ENCODE measurements at regions not wholly inside any gene's neighbourhood (a gene's known extent, or its start where the extent isn't known, plus 50 kb on each side); places are given as distances from the start of the nearest gene placed in this dataset.

- TF ChIP-seq CTCF (IDR thresholded peaks at IDR 0.05; ENCODE audit: insufficient read depth, missing control alignments) = no peak
- no peak for DNase-seq (ENCODE audit: insufficient read length, low spot score)
- no peak for FAIRE-seq
Measured at GRCh38 chr2:123532126-123532525, 493.0 kb upstream of the CNTNAP5 start.

- no peak for TF ChIP-seq CTCF (IDR thresholded peaks at IDR 0.05; ENCODE audit: insufficient read depth, missing control alignments)
- no peak for DNase-seq (ENCODE audit: insufficient read length, low spot score)
Measured at GRCh38 chr2:123532994-123533393, 492.1 kb upstream of the CNTNAP5 start.

GRCh38 chr2:123540291-123540690 lies 484.8 kb upstream of the CNTNAP5 start:
- FAIRE-seq (no peak), DNase-seq (ENCODE audit: insufficient read length, low spot score) (no peak)
- TF ChIP-seq CTCF (IDR thresholded peaks at IDR 0.05; ENCODE audit: insufficient read depth, missing control alignments) = no peak

More at GRCh38 chr2:123532994-123533393, 492.1 kb upstream of the CNTNAP5 start:
- FAIRE-seq = no peak

GRCh38 chr2:123546353-123546752 lies 478.7 kb upstream of the CNTNAP5 start:
- TF ChIP-seq CTCF (IDR thresholded peaks at IDR 0.05; ENCODE audit: insufficient read depth, missing control alignments) = no peak
- peak; percentile 51 for FAIRE-seq
- DNase-seq (ENCODE audit: insufficient read length, low spot score) = no peak

- no peak for TF ChIP-seq CTCF (IDR thresholded peaks at IDR 0.05; ENCODE audit: insufficient read depth, missing control alignments)
Measured at GRCh38 chr2:123563515-123563914, 461.6 kb upstream of the CNTNAP5 start.

GRCh38 chr2:123566291-123566946 lies 458.7 kb upstream of the CNTNAP5 start:
- TF ChIP-seq CTCF (IDR thresholded peaks at IDR 0.05; ENCODE audit: insufficient read depth, missing control alignments) = no peak
- DNase-seq (ENCODE audit: insufficient read length, low spot score) = no peak
- no peak for FAIRE-seq

More at GRCh38 chr2:123563515-123563914, 461.6 kb upstream of the CNTNAP5 start:
- DNase-seq (ENCODE audit: insufficient read length, low spot score) = no peak
- no peak for FAIRE-seq

GRCh38 chr2:123578016-123578415 lies 447.1 kb upstream of the CNTNAP5 start:
- FAIRE-seq (no peak), DNase-seq (ENCODE audit: insufficient read length, low spot score) (no peak)
- no peak for TF ChIP-seq CTCF (IDR thresholded peaks at IDR 0.05; ENCODE audit: insufficient read depth, missing control alignments)

Data from D721Med (cell line).